MM.1S (cell line): ENCODE measurements at regions not wholly inside any gene's neighbourhood (a gene's known extent, or its start where the extent isn't known, plus 50 kb on each side); places are given as distances from the start of the nearest gene placed in this dataset.

Experiments
- DNase-seq: peaks from one replicate; pipeline ENCODE4 v3.0.0-alpha.2; 2015
- H2AFZ ChIP-seq: fragments of 300-600 bp; sonication (generic); 2 replicates; pipeline ENCODE4 v1.6.0; 2016; ENCODE audit warnings: antibody characterized with exemption, low read length
- H3F3A ChIP-seq: fragments of 300-600 bp; sonication (generic); 2 replicates; pipeline ENCODE4 v1.6.1; 2016; ENCODE audit warnings: mild to moderate bottlenecking, antibody characterized with exemption, low read length, moderate library complexity, mixed read lengths; ENCODE audit not compliant: insufficient read depth
- H3K27ac ChIP-seq: fragments of 300-600 bp; sonication (generic); 2 replicates; pipeline ENCODE4 v1.5.1; 2016; ENCODE audit warnings: mild to moderate bottlenecking, low read length
- H3K27me3 ChIP-seq: fragments of 300-600 bp; sonication (generic); replicated peaks from 2 replicates; pipeline ENCODE4 v1.6.0; 2016; ENCODE audit warnings: low read length; ENCODE audit not compliant: insufficient read depth
- H3K36me3 ChIP-seq: fragments of 300-600 bp; sonication (generic); replicated peaks from 2 replicates; pipeline ENCODE4 v1.6.1; 2016; ENCODE audit warnings: mild to moderate bottlenecking, low read length, mixed read lengths; ENCODE audit not compliant: insufficient read depth
- H3K4me1 ChIP-seq: fragments of 300-600 bp; sonication (generic); 2 replicates; pipeline ENCODE4 v1.6.1; 2016; ENCODE audit warnings: low read length, mixed read lengths
- H3K4me2 ChIP-seq: fragments of 300-600 bp; sonication (generic); 2 replicates; pipeline ENCODE4 v1.6.0; 2016; ENCODE audit warnings: low read depth, low read length
- H3K4me3 ChIP-seq: fragments of 300-600 bp; sonication (generic); 2 replicates; pipeline ENCODE4 v1.5.1; 2016; ENCODE audit warnings: low read length, mixed read lengths
- H3K79me2 ChIP-seq: fragments of 300-600 bp; sonication (generic); 2 replicates; pipeline ENCODE4 v1.6.1; 2016; ENCODE audit warnings: mixed run types, low read length, mixed read lengths
- H3K9ac ChIP-seq: fragments of 300-600 bp; sonication (generic); 2 replicates; pipeline ENCODE4 v1.6.1; 2016; ENCODE audit warnings: low read length, mixed read lengths
- H3K9me2 ChIP-seq: fragments of 300-600 bp; sonication (generic); replicated peaks from 2 replicates; pipeline ENCODE4 v1.6.1; 2016; ENCODE audit warnings: mild to moderate bottlenecking, low read length, mixed read lengths; ENCODE audit not compliant: insufficient read depth
- H3K9me3 ChIP-seq: fragments of 300-600 bp; sonication (generic); replicated peaks from 2 replicates; pipeline ENCODE4 v1.6.1; 2016; ENCODE audit warnings: mild to moderate bottlenecking, low read length, mixed read lengths; ENCODE audit not compliant: insufficient read depth
- H4K20me1 ChIP-seq: fragments of 300-600 bp; sonication (generic); 2 replicates; pipeline ENCODE4 v1.6.1; 2016; ENCODE audit warnings: mild to moderate bottlenecking, low read length, moderate library complexity, mixed read lengths; ENCODE audit not compliant: insufficient read depth
- EZH2 ChIP-seq: fragments of 300-600 bp; sonication (generic); optimal IDR thresholded peaks from 2 replicates; pipeline ENCODE3; 2017; ENCODE audit warnings: low read depth, mild to moderate bottlenecking, antibody characterized with exemption, low read length, mixed read lengths
- EZH2phosphoT487 ChIP-seq: fragments of 300-600 bp; sonication (generic); IDR thresholded peaks from 2 replicates; pipeline ENCODE4 v1.6.1; 2018; ENCODE audit warnings: antibody characterized with exemption, low read length
- TF ChIP-seq, protein P1 (sequence below): fragments of 300-600 bp; sonication (generic); IDR thresholded peaks from 2 replicates; pipeline ENCODE4 v1.5.1; 2016; ENCODE audit warnings: antibody characterized with exemption, low read length, mixed read lengths

- no peak for DNase-seq
- no peaks in the 10 kb centered on the region for H3K27me3 ChIP-seq
- H2AFZ ChIP-seq: no peak overlapping the region
- H3K9me2 ChIP-seq: no peaks in the 10 kb centered on the region
- TF ChIP-seq, protein P1, sequence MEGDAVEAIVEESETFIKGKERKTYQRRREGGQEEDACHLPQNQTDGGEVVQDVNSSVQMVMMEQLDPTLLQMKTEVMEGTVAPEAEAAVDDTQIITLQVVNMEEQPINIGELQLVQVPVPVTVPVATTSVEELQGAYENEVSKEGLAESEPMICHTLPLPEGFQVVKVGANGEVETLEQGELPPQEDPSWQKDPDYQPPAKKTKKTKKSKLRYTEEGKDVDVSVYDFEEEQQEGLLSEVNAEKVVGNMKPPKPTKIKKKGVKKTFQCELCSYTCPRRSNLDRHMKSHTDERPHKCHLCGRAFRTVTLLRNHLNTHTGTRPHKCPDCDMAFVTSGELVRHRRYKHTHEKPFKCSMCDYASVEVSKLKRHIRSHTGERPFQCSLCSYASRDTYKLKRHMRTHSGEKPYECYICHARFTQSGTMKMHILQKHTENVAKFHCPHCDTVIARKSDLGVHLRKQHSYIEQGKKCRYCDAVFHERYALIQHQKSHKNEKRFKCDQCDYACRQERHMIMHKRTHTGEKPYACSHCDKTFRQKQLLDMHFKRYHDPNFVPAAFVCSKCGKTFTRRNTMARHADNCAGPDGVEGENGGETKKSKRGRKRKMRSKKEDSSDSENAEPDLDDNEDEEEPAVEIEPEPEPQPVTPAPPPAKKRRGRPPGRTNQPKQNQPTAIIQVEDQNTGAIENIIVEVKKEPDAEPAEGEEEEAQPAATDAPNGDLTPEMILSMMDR: no peak
- TF ChIP-seq EZH2phosphoT487 (no peak), EZH2 (no peak)
- no peaks in the 10 kb centered on the region for H3F3A ChIP-seq
- no peaks in the 10 kb centered on the region for H3K9me3 ChIP-seq
- no peaks in the 10 kb centered on the region for H3K36me3 ChIP-seq
- H3K4me3 ChIP-seq: no peak overlapping the region
- H3K4me2 ChIP-seq: no peak overlapping the region
- no peak overlapping the region for H3K9ac ChIP-seq
- no peaks in the 10 kb centered on the region for H3K4me1 ChIP-seq
- H3K27ac ChIP-seq: no peak overlapping the region
- no peaks in the 10 kb centered on the region for H3K79me2 ChIP-seq
- H4K20me1 ChIP-seq: no peaks in the 10 kb centered on the region
Observed at GRCh38 chr9:82721593-82721992, 341.3 kb downstream of the RASEF start.

- Histone ChIP-seq H2AFZ (no peak overlapping the region), H3K9me3 (no peaks in the 10 kb centered on the region), H3K27me3 (no peaks in the 10 kb centered on the region), H3K4me1 (no peaks in the 10 kb centered on the region), H3K9me2 (no peaks in the 10 kb centered on the region), H3K9ac (no peak overlapping the region), H3K36me3 (no peaks in the 10 kb centered on the region), H3K4me3 (no peak overlapping the region), H3K27ac (no peak overlapping the region), H3K79me2 (no peaks in the 10 kb centered on the region), H4K20me1 (no peaks in the 10 kb centered on the region), H3F3A (no peaks in the 10 kb centered on the region), H3K4me2 (no peak overlapping the region)
- DNase-seq: no peak
- TF ChIP-seq, protein P1: no peak
- TF ChIP-seq EZH2 (no peak), EZH2phosphoT487 (no peak)
Observed at GRCh38 chr9:82722051-82722450, 340.9 kb downstream of the RASEF start.

- no peaks in the 10 kb centered on the region for H3K36me3 ChIP-seq
- TF ChIP-seq, protein P1: no peak
- TF ChIP-seq EZH2: no peak
- TF ChIP-seq EZH2phosphoT487: no peak
- no peak for DNase-seq
- no peak overlapping the region for H3K27ac ChIP-seq
- no peak overlapping the region for H3K4me3 ChIP-seq
- H4K20me1 ChIP-seq: no peaks in the 10 kb centered on the region
- H3F3A ChIP-seq: no peaks in the 10 kb centered on the region
- no peaks in the 10 kb centered on the region for H3K9me3 ChIP-seq
- no peak overlapping the region for H3K4me2 ChIP-seq
- no peak overlapping the region for H3K9ac ChIP-seq
- no peaks in the 10 kb centered on the region for H3K79me2 ChIP-seq
- no peaks in the 10 kb centered on the region for H3K27me3 ChIP-seq
- no peaks in the 10 kb centered on the region for H3K9me2 ChIP-seq
- H2AFZ ChIP-seq: no peak overlapping the region
- H3K4me1 ChIP-seq: no peaks in the 10 kb centered on the region
Observed at GRCh38 chr9:82722561-82722960, 340.4 kb downstream of the RASEF start.
